T-helper 1 cell treated with Interleukin-12 subunit alpha and Interleukin-12 subunit beta and Interleukin-4 antibody, amounts not matched to agents 30 μg/mL and 1 μg/mL, for 36 hours (primary cell): ENCODE measurements at regions not wholly inside any gene's neighbourhood (a gene's known extent, or its start where the extent isn't known, plus 50 kb on each side); places are given as distances from the start of the nearest gene placed in this dataset.

Experiments used
- H3K27ac Mint-ChIP-seq: one replicate; pipeline ENCODE4 v1.8.0; 2021; ENCODE audit warnings: mild to moderate bottlenecking, mixed read lengths
- H3K27me3 Mint-ChIP-seq: one replicate; pipeline ENCODE4 v1.8.0; 2021; ENCODE audit warnings: low read depth, mixed read lengths
- H3K36me3 Mint-ChIP-seq: one replicate; pipeline ENCODE4 v1.8.0; 2021; ENCODE audit warnings: low read depth, mixed read lengths
- H3K4me1 Mint-ChIP-seq: one replicate; pipeline ENCODE4 v1.8.0; 2021; ENCODE audit warnings: low read depth, mixed read lengths
- H3K4me3 Mint-ChIP-seq: one replicate; pipeline ENCODE4 v1.8.0; 2021; ENCODE audit warnings: mild to moderate bottlenecking, moderate library complexity, mixed read lengths
- H3K9me3 Mint-ChIP-seq: one replicate; pipeline ENCODE4 v1.8.0; 2021; ENCODE audit warnings: mixed read lengths

DNA sequence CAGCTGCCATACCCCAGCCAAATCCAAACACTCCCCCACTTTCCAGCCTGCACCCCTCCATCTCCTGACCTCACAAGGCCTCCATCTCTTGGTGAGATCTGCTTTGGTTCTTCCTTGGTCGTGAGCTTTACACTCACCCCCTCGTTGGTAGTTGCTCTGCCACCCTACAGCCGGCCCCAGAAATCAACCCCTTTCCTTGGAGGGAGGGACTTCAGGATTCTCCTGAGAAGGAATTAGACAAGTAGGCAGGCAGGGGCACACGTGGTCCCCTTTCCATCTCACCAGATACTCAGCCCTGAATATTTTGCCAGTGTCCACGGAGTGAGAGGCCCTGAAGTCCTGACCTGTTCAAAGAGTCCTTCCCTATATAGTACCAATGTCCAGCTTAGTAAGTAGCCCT lies 120.0 kb upstream of the PWP1 start:
- Mint-ChIP-seq H3K27ac (peak overlapping the region; percentile 8), H3K4me1 (peaks cover 21% of the 10 kb centered on the region), H3K9me3 (no peaks in the 10 kb centered on the region), H3K27me3 (no peaks in the 10 kb centered on the region), H3K4me3 (peak overlapping the region; percentile 25), H3K36me3 (no peaks in the 10 kb centered on the region)

- Mint-ChIP-seq H3K27me3 (no peaks in the 10 kb centered on the region), H3K36me3 (no peaks in the 10 kb centered on the region), H3K27ac (no peak overlapping the region), H3K4me1 (peaks cover 21% of the 10 kb centered on the region), H3K9me3 (no peaks in the 10 kb centered on the region), H3K4me3 (no peak overlapping the region)
Measured at GRCh38 chr12:107567876-107568619, 117.6 kb upstream of the PWP1 start.

DNA sequence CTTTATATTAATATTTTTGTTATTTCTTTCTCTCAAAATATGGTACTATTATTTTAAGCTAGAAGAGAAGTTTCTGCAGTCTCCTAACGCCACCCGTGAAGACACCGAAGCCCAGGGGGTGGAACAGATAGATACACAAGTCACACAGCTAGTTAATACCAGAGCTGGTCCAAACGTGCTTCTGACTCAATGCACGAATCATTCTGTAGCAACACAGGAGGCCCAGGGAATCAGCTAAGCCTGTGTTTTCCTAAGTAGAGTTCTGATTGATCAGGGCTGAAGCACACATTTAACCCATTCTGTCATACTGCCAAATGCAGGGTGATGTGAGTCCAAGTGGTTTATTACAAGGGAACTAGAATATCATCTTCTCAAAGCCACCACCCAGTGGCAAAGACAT lies 116.9 kb upstream of the PWP1 start:
- Mint-ChIP-seq H3K27me3 (no peaks in the 10 kb centered on the region), H3K4me3 (no peak overlapping the region), H3K9me3 (no peaks in the 10 kb centered on the region), H3K4me1 (peaks cover 19% of the 10 kb centered on the region), H3K27ac (no peak overlapping the region), H3K36me3 (no peaks in the 10 kb centered on the region)

GRCh38 chr12:107570721-107571120 lies 114.9 kb upstream of the PWP1 start:
- H3K27me3 Mint-ChIP-seq, result no peaks in the 10 kb centered on the region
- peaks cover 8% of the 10 kb centered on the region for H3K4me1 Mint-ChIP-seq
- H3K27ac Mint-ChIP-seq, result no peak overlapping the region
- no peaks in the 10 kb centered on the region for H3K9me3 Mint-ChIP-seq
- H3K4me3 Mint-ChIP-seq, result no peak overlapping the region
- H3K36me3 Mint-ChIP-seq, result no peaks in the 10 kb centered on the region

- H3K27ac Mint-ChIP-seq, result no peak overlapping the region
- H3K9me3 Mint-ChIP-seq, result no peaks in the 10 kb centered on the region
- H3K27me3 Mint-ChIP-seq, result no peaks in the 10 kb centered on the region
- no peaks in the 10 kb centered on the region for H3K36me3 Mint-ChIP-seq
- H3K4me3 Mint-ChIP-seq, result no peak overlapping the region
- H3K4me1 Mint-ChIP-seq, result peaks cover 3% of the 10 kb centered on the region
Measured at GRCh38 chr12:107571492-107571891, 114.1 kb upstream of the PWP1 start.

- no peaks in the 10 kb centered on the region for H3K9me3 Mint-ChIP-seq
Measured at GRCh38 chr12:107574691-107575090, 110.9 kb upstream of the PWP1 start.

GRCh38 chr12:107580750-107581618 lies 104.6 kb upstream of the PWP1 start:
- Mint-ChIP-seq H3K4me3 (no peak overlapping the region), H3K27ac (no peak overlapping the region), H3K27me3 (no peaks in the 10 kb centered on the region), H3K4me1 (peaks cover 2% of the 10 kb centered on the region), H3K9me3 (no peaks in the 10 kb centered on the region), H3K36me3 (peaks cover 3% of the 10 kb centered on the region)

More at GRCh38 chr12:107574691-107575090, 110.9 kb upstream of the PWP1 start:
- Mint-ChIP-seq H3K27me3 (no peaks in the 10 kb centered on the region), H3K27ac (no peak overlapping the region), H3K4me1 (no peaks in the 10 kb centered on the region), H3K4me3 (no peak overlapping the region), H3K36me3 (no peaks in the 10 kb centered on the region)

DNA sequence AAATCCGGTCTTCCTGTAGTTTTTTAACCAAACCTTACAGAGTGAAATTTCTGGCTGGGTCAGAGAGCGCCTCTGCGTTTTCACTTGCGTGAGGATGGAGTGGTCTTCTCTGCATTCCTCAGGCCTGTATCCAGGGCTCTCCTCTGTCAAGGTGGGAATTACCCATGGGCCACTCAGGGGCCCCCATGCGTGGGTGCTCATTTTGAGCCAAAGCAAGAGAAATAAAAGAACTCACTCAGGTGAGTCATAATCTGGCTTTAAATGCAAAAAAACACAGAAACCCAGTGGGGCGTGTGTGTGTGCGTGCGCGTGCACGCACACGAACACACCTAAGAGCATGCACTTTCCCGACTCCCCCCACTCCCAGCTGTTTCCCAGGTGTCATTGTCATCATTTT lies 104.0 kb upstream of the PWP1 start:
- Mint-ChIP-seq H3K4me1 (peaks cover 2% of the 10 kb centered on the region), H3K4me3 (no peak overlapping the region), H3K27me3 (no peaks in the 10 kb centered on the region), H3K27ac (no peak overlapping the region), H3K9me3 (peaks cover 2% of the 10 kb centered on the region), H3K36me3 (peaks cover 6% of the 10 kb centered on the region)

GRCh38 chr12:107583551-107583950 lies 102.0 kb upstream of the PWP1 start:
- peaks cover 15% of the 10 kb centered on the region for H3K9me3 Mint-ChIP-seq
- peaks cover 18% of the 10 kb centered on the region for H3K36me3 Mint-ChIP-seq
- H3K27ac Mint-ChIP-seq, result no peak overlapping the region

DNA sequence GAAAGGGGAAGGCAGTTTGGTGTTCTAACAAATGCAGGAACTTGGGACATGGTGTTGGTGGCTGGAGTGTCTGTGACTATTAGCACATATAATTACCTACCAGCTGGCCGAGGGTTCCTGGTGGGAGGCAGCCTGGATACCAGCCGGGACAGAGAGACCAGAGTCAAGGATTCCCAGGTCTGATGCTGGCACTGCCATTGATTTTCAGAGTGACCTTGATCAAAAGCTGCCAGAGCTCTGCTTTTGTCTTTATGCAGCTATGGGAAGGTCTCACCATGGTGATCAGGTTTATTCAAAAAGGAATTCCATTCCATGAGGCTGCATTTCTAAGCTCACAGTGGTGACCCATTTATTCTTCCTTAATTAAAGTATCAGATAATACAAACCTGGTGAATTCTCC lies 101.0 kb upstream of the PWP1 start:
- Mint-ChIP-seq H3K27ac (no peak overlapping the region), H3K9me3 (peaks cover 15% of the 10 kb centered on the region), H3K36me3 (peaks cover 18% of the 10 kb centered on the region), H3K27me3 (no peaks in the 10 kb centered on the region), H3K4me1 (peaks cover 2% of the 10 kb centered on the region), H3K4me3 (no peak overlapping the region)

More at GRCh38 chr12:107583551-107583950, 102.0 kb upstream of the PWP1 start:
- Mint-ChIP-seq H3K4me3 (no peak overlapping the region), H3K27me3 (no peaks in the 10 kb centered on the region), H3K4me1 (peaks cover 2% of the 10 kb centered on the region)

DNA sequence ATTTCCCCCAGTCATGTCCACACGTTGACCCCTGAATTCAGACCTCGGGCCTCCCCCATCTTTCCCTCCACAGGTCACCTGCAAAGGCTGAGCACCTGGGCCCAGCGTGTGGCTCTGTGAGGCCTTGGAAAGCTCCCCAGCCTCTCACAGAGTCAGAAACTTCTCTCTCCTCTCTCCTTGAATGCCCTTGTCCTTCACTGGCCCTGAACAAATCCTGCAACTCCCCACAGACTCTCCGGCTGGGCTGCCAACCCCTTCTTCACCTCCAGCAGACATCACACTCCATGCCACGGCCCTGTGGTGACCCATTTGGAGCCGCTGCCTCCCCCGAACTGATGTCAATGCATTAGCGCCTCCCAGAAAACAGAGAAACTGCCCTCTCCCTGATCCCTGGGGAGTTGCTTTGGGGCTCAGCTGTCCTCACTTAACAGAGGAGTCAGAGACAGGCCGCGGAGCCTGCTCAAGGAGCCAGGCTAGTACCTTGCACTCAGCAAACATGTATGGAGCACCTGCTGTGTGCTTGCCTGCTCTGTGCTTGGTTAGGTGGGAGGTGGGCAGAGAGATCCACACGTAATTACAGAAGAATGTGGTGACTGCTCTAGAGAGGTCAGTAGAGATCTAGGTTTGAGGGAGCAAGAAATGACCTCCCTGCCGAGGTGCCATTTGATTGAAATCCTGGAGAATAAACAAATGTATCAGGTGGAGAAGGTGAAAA lies 99.2 kb upstream of the PWP1 start:
- Mint-ChIP-seq H3K4me3 (no peak overlapping the region), H3K9me3 (peaks cover 18% of the 10 kb centered on the region), H3K27me3 (no peaks in the 10 kb centered on the region), H3K4me1 (peaks cover 2% of the 10 kb centered on the region), H3K36me3 (peaks cover 18% of the 10 kb centered on the region), H3K27ac (no peak overlapping the region)

GRCh38 chr12:107590413-107590812 lies 95.2 kb upstream of the PWP1 start:
- Mint-ChIP-seq H3K9me3 (peaks cover 26% of the 10 kb centered on the region), H3K27ac (no peak overlapping the region), H3K27me3 (no peaks in the 10 kb centered on the region), H3K4me1 (peaks cover 2% of the 10 kb centered on the region), H3K36me3 (peaks cover 21% of the 10 kb centered on the region), H3K4me3 (no peak overlapping the region)

- no peaks in the 10 kb centered on the region for H3K27me3 Mint-ChIP-seq
- peaks cover 26% of the 10 kb centered on the region for H3K9me3 Mint-ChIP-seq
- no peak overlapping the region for H3K27ac Mint-ChIP-seq
- H3K4me3 Mint-ChIP-seq, result no peak overlapping the region
- peaks cover 18% of the 10 kb centered on the region for H3K36me3 Mint-ChIP-seq
- H3K4me1 Mint-ChIP-seq, result no peaks in the 10 kb centered on the region
Measured at GRCh38 chr12:107590814-107591375, 94.7 kb upstream of the PWP1 start.

GRCh38 chr12:107593713-107594381 lies 91.8 kb upstream of the PWP1 start:
- Mint-ChIP-seq H3K4me1 (peaks cover 3% of the 10 kb centered on the region), H3K36me3 (peaks cover 3% of the 10 kb centered on the region), H3K9me3 (peaks cover 12% of the 10 kb centered on the region), H3K4me3 (no peak overlapping the region), H3K27me3 (no peaks in the 10 kb centered on the region), H3K27ac (no peak overlapping the region)
